ENCODE measurements at regions not wholly inside any gene's neighbourhood (a gene's known extent, or its start where the extent isn't known, plus 50 kb on each side); places are given as distances from the start of the nearest gene placed in this dataset.

- TF ChIP-seq CTCF (IDR thresholded peaks at IDR 0.05), result no peak
- no peak for TF ChIP-seq POLR2A (IDR thresholded peaks at IDR 0.05)
Observed at GRCh38 chr13:82729401-82729800, 1152.9 kb downstream of the SLITRK1 start.
